Thyroid gland (tissue), 4 donors: ENCODE measurements at regions not wholly inside any gene's neighbourhood (a gene's known extent, or its start where the extent isn't known, plus 50 kb on each side); places are given as distances from the start of the nearest gene placed in this dataset.
"Not testable (repeated sequence)": the region's sequence is repeated elsewhere in the genome, so short reads cannot be mapped to it uniquely, and the experiment has no call there.

Experiments used
- DNase-seq, 2 donors: peaks; one replicate each; pipeline ENCODE4 v3.0.0-alpha.2; 2019
- H3K27ac ChIP-seq, 3 donors: fragments of 200-600 bp; sonication (generic); 1 replicate in 2 of 3; 2 replicates in 1 of 3; pipeline ENCODE4 v1.5.1; 2016 to 2019; ENCODE audit warnings: mild to moderate bottlenecking in 1 of 3, moderate library complexity in 1 of 3
- H3K27me3 ChIP-seq: fragments of 200-600 bp; sonication (generic); one replicate; pipeline ENCODE4 v1.5.1; 2019
- H3K36me3 ChIP-seq, 2 donors: fragments of 200-600 bp; sonication (generic); one replicate each; pipeline ENCODE4 v1.5.1; 2016 to 2019
- H3K4me1 ChIP-seq, 2 donors: fragments of 200-600 bp; sonication (generic); one replicate each; pipeline ENCODE4 v1.5.1; 2017 to 2019
- H3K4me3 ChIP-seq, 3 donors: fragments of 200-600 bp; sonication (generic); replicated peaks in 1 of 3; 1 replicate in 2 of 3; 2 replicates in 1 of 3; pipeline ENCODE4 v1.5.1; 2016; ENCODE audit warnings: mild to moderate bottlenecking in 1 of 3
- H3K9me3 ChIP-seq: fragments of 200-600 bp; sonication (generic); one replicate; pipeline ENCODE4 v1.5.1; 2017
- CTCF ChIP-seq, 6 experiments: fragments of 200-600 bp in 3 of 6; fragments of 450-650 bp in 3 of 6; sonication (generic) in 3 of 6; IDR thresholded peaks; one replicate each; pipeline ENCODE4 v1.5.1; 2016 to 2019; ENCODE audit warnings: antibody characterized with exemption in 6 of 6, mild to moderate bottlenecking in 2 of 6, inconsistent platforms in 1 of 6, moderate library complexity in 1 of 6
- POLR2A ChIP-seq, 2 donors: fragments of 450-650 bp; IDR thresholded peaks; one replicate each; pipeline ENCODE4 v1.6.1; 2017; ENCODE audit warnings: antibody characterized with exemption in 2 of 2, mild to moderate bottlenecking in 2 of 2, moderate library complexity in 1 of 2
- WGBS, 2 donors: methylation state at CpG; one replicate each; pipeline ENCODE4 v1.1.5; 2017; 5-methylcytosine and 5-hydroxymethylcytosine counted together
- intact Hi-C: fragments of 100-400 bp; cut with DNase I; formaldehyde crosslinking; loops from one replicate; pipeline ENCODE4 v1.15.1; 2023

- H3K9me3 ChIP-seq, intact Hi-C loops: not testable (repeated sequence)
- 47 to 50% methylated on average over 3 of the region's 3 CpGs for WGBS, 2 donors
Measured at GRCh38 chr19:21668072-21668773, 99.2 kb downstream of the ZNF100 start.

GRCh38 chr19:21655540-21656126, 111.7 kb downstream of the ZNF100 start:
- WGBS, 2 donors: 80 to 85% methylated on average over 3 of the region's 3 CpGs
- Histone ChIP-seq H3K4me1 (no peaks in the 10 kb centered on the region), H3K4me3 (no peak overlapping the region), H3K36me3 (no peaks in the 10 kb centered on the region), H3K27ac (no peak overlapping the region), H3K27me3 (no peaks in the 10 kb centered on the region), H3K9me3 (no peaks in the 10 kb centered on the region)
- no peak for DNase-seq
- TF ChIP-seq CTCF (IDR thresholded peaks at IDR 0.05): no peak
- TF ChIP-seq POLR2A (IDR thresholded peaks at IDR 0.05): no peak
- intact Hi-C loops: no loop called here

More at GRCh38 chr19:21668072-21668773, 99.2 kb downstream of the ZNF100 start:
- not testable (repeated sequence) for H3K27ac ChIP-seq, DNase-seq, H3K27me3 ChIP-seq, H3K4me1 ChIP-seq, H3K4me3 ChIP-seq, H3K36me3 ChIP-seq

GRCh38 chr19:21651478-21651877, 115.9 kb downstream of the ZNF100 start:
- H3K4me3 ChIP-seq, DNase-seq, H3K9me3 ChIP-seq, H3K36me3 ChIP-seq, H3K27me3 ChIP-seq, H3K27ac ChIP-seq, H3K4me1 ChIP-seq, intact Hi-C loops: not testable (repeated sequence)
- 52 to 67% methylated on average over 3 of the region's 3 CpGs for WGBS, 2 donors

GRCh38 chr19:21638776-21639175, 128.6 kb downstream of the ZNF100 start:
- no peak for DNase-seq
- Histone ChIP-seq H3K4me1 (no peaks in the 10 kb centered on the region), H3K9me3 (no peaks in the 10 kb centered on the region), H3K27ac (no peak overlapping the region), H3K27me3 (no peaks in the 10 kb centered on the region), H3K4me3 (no peak overlapping the region), H3K36me3 (no peaks in the 10 kb centered on the region)
- WGBS, 2 donors: 81 to 88% methylated on average over 1 of the region's 1 CpG
- no peak for TF ChIP-seq POLR2A (IDR thresholded peaks at IDR 0.05)
- TF ChIP-seq CTCF (IDR thresholded peaks at IDR 0.05): no peak
- intact Hi-C loops: no loop called here

- intact Hi-C loops: no loop called here
- Histone ChIP-seq H3K4me3 (no peak overlapping the region), H3K27me3 (no peaks in the 10 kb centered on the region), H3K27ac (no peak overlapping the region), H3K4me1 (no peaks in the 10 kb centered on the region), H3K9me3 (no peaks in the 10 kb centered on the region), H3K36me3 (no peaks in the 10 kb centered on the region)
- TF ChIP-seq CTCF (IDR thresholded peaks at IDR 0.05): no peak
- TF ChIP-seq POLR2A (IDR thresholded peaks at IDR 0.05): no peak
- 79 to 80% methylated on average over 8 of the region's 8 CpGs for WGBS, 2 donors
- no peak for DNase-seq
Measured at GRCh38 chr19:21626924-21627697, 121.7 kb downstream of the ZNF429 start.

- Histone ChIP-seq H3K36me3 (no peaks in the 10 kb centered on the region), H3K4me1 (no peaks in the 10 kb centered on the region), H3K27me3 (no peaks in the 10 kb centered on the region), H3K27ac (no peak overlapping the region), H3K4me3 (no peak overlapping the region), H3K9me3 (no peaks in the 10 kb centered on the region)
- intact Hi-C loops: no loop called here
- TF ChIP-seq CTCF (IDR thresholded peaks at IDR 0.05) (no peak), POLR2A (IDR thresholded peaks at IDR 0.05) (no peak)
- no peak for DNase-seq
- 3 to 39% methylated on average over 1 of the region's 1 CpG for WGBS, 2 donors
Measured at GRCh38 chr19:21626091-21626490, 120.7 kb downstream of the ZNF429 start.
